ENCODE measurements at regions not wholly inside any gene's neighbourhood (a gene's known extent, or its start where the extent isn't known, plus 50 kb on each side); places are given as distances from the start of the nearest gene placed in this dataset.
"Not testable (repeated sequence)": the region's sequence is repeated elsewhere in the genome, so short reads cannot be mapped to it uniquely, and the experiment has no call there.

GRCh38 chr13:18238586-18238985 is 943.0 kb downstream of the TUBA3C start:
- not testable (repeated sequence) for DNase-seq (ENCODE audit: low spot score)

GRCh38 chr13:18236528-18236815 is 945.2 kb downstream of the TUBA3C start:
- no peak for DNase-seq (ENCODE audit: low spot score)

GRCh38 chr13:18235756-18236527 is 945.7 kb downstream of the TUBA3C start:
- DNase-seq (ENCODE audit: low spot score): no peak

- DNase-seq (ENCODE audit: low spot score): no peak
Observed at GRCh38 chr13:18235172-18235571, 946.5 kb downstream of the TUBA3C start.

GRCh38 chr13:18234451-18234850 is 947.2 kb downstream of the TUBA3C start:
- not testable (repeated sequence) for DNase-seq (ENCODE audit: low spot score)

GRCh38 chr13:18233783-18234299 is 947.8 kb downstream of the TUBA3C start:
- no peak for DNase-seq (ENCODE audit: low spot score)

- no peak for DNase-seq (ENCODE audit: low spot score)
Observed at GRCh38 chr13:18232994-18233782, 948.4 kb downstream of the TUBA3C start.

GRCh38 chr13:18232298-18232993 is 949.2 kb downstream of the TUBA3C start:
- no peak for DNase-seq (ENCODE audit: low spot score)

GRCh38 chr13:18224411-18224810 is 957.2 kb downstream of the TUBA3C start:
- DNase-seq (ENCODE audit: low spot score): not testable (repeated sequence)

- not testable (repeated sequence) for DNase-seq (ENCODE audit: low spot score)
Observed at GRCh38 chr13:18214689-18215088, 966.9 kb downstream of the TUBA3C start.

- DNase-seq (ENCODE audit: low spot score): not testable (repeated sequence)
Observed at GRCh38 chr13:18213511-18213910, 968.1 kb downstream of the TUBA3C start.

GRCh38 chr13:18212873-18213272 is 968.8 kb downstream of the TUBA3C start:
- no peak for DNase-seq (ENCODE audit: low spot score)

GRCh38 chr13:18211752-18212560 is 969.7 kb downstream of the TUBA3C start:
- DNase-seq (ENCODE audit: low spot score): not testable (repeated sequence)

- DNase-seq (ENCODE audit: low spot score): not testable (repeated sequence)
Observed at GRCh38 chr13:18204614-18205178, 976.9 kb downstream of the TUBA3C start.

GRCh38 chr13:18195365-18195678 is 986.3 kb downstream of the TUBA3C start:
- DNase-seq (ENCODE audit: low spot score): not testable (repeated sequence)

GRCh38 chr13:18194631-18195364 is 986.8 kb downstream of the TUBA3C start:
- not testable (repeated sequence) for DNase-seq (ENCODE audit: low spot score)

- not testable (repeated sequence) for DNase-seq (ENCODE audit: low spot score)
Observed at GRCh38 chr13:18194104-18194503, 987.5 kb downstream of the TUBA3C start.
